Epithelial cell of esophagus (primary cell): ENCODE measurements at regions not wholly inside any gene's neighbourhood (a gene's known extent, or its start where the extent isn't known, plus 50 kb on each side); places are given as distances from the start of the nearest gene placed in this dataset.

Experiments
- DNase-seq: peaks from one replicate; pipeline ENCODE4 v3.0.0; 2010; ENCODE audit warnings: low read depth
- H3K4me3 ChIP-seq: 2 replicates; pipeline ENCODE4 v1.5.1; 2011; ENCODE audit warnings: mild to moderate bottlenecking, low read length, control low read depth
- CTCF ChIP-seq: IDR thresholded peaks from 2 replicates; pipeline ENCODE4 v1.5.1; 2011; ENCODE audit warnings: low read depth, mild to moderate bottlenecking, low read length, control low read depth, inconsistent platforms; ENCODE audit not compliant: insufficient read depth; ENCODE audit errors: missing control alignments

DNA sequence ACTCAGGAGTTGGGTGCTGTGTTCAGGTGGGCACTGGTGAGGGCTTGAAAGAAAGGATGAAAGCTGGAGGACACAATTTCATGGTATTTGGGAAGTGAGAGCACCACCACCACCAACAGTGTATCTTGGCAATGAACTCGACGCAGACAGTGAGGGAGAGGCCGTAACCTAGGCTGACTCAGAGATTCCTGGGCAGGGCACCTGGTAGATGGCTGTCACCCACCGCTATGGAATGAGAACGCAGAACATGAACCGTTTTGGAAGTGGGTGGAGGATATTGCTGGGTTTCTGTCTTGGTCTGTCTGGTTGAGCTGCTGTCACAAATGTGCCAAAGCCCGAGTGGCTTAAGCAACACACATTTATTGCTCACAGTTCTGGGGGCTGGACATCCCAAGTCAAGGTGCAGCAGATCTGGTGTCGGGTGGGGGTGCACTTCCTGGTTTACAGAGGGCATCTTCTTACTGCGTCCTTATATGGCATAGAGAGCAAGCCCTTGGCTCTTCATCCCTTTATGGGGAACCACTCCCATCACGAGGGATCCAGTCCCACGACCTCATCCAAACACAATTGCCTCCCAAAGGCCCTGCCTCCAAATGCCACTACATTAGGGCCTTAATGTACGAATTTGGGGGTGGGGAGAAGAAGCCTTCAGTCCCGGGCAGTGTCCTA, 246.3 kb downstream of the SIPA1L2 start:
- no peak for DNase-seq
- no peak overlapping the region for H3K4me3 ChIP-seq
- TF ChIP-seq CTCF = no peak

DNA sequence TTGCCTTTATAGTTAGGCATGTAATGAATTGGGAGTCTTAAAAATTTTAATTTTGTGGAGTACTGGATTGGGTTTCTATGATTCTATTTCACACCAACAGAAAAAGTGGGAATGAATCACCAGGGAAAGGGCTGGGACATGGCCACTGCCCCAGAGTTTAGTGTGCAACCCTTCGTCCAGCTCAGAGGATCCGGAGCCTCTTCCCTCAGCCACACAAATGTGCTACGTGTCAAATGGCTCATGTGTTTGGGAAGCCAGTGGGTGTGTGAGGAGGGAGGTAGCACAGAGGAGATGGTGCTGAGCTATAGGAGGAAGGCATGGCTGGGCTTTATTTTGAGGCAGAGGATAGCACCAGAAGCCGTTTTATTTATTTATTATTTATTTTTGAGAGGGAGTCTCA, 247.3 kb downstream of the SIPA1L2 start:
- H3K4me3 ChIP-seq = no peak overlapping the region
- DNase-seq = no peak
- no peak for TF ChIP-seq CTCF

DNA sequence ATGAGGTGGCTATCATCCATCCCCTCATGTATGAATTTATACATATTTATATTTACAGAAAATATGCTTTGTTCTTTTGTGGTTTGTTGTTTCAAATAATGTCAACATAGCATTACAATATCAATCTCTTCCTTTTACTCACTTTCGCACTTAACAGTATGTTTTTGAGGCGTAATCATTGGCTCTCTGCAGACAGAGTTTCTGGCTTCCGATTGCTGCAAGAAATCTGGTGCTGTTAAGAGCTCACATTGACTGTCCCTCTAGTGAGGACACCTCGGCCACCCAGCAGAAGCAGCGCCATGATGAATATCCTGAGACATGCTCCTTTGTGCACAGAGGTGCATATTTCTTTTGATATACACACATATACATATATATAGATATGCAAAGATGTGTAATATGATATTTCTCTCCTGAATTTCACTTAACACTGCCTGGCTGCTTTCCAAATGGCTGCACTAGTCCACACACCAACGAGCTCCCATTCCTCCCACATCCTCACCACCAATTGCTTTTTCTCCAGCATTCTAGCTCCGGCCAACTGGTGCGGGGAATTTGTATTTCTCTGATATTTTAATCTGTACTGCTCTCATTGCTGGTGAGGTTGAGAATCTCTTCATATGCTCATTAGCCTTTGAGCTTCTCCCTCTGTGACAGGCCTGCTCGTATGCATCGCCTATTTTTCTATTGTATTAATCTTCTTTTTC, 248.4 kb downstream of the SIPA1L2 start:
- no peak for DNase-seq
- H3K4me3 ChIP-seq = no peak overlapping the region
- no peak for TF ChIP-seq CTCF

- H3K4me3 ChIP-seq = no peak overlapping the region
- TF ChIP-seq CTCF = no peak
- no peak for DNase-seq
These were observed 249.3 kb downstream of the SIPA1L2 start for GRCh38 chr1:232380596-232380995.

DNA sequence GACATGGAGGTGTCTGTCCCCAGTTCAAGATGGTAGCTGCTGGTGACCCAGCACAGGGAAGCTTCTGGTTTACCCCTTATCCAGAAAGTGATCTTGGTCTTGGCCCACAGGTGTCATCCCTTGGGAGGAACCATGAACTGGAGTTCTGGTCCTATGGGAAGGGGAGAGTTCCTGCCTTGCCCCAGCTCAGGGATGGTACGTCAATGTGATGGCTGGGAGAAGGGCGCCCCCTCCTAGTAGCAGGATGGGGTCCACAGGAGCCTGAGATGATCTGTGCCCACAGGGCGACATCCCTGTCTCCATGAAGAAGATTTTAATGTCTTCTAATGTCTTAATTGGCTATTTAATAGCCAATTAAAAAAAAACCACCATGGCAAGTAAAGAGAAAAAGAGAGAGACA, 249.8 kb downstream of the SIPA1L2 start:
- no peak overlapping the region for H3K4me3 ChIP-seq
- DNase-seq = no peak
- no peak for TF ChIP-seq CTCF

DNA sequence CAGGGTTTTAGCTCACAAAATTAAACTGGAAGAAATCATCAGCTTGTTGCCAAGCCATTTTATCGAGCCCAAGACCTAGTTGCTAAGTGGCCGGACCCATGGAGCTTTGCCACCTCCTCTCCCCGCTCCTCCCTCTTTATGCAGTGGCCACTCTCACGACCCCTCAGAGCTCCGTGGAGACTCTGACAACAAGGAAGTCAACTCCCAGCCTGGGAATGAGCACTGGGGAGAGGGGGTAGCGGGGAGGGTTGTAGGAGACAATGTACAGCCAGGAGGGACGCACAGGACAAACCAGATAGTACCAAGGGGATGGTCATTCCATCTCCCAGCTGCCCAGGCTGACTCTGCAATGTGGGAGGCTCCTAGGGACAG, 250.9 kb downstream of the SIPA1L2 start:
- no peak overlapping the region for H3K4me3 ChIP-seq
- no peak for TF ChIP-seq CTCF
- DNase-seq = no peak

DNA sequence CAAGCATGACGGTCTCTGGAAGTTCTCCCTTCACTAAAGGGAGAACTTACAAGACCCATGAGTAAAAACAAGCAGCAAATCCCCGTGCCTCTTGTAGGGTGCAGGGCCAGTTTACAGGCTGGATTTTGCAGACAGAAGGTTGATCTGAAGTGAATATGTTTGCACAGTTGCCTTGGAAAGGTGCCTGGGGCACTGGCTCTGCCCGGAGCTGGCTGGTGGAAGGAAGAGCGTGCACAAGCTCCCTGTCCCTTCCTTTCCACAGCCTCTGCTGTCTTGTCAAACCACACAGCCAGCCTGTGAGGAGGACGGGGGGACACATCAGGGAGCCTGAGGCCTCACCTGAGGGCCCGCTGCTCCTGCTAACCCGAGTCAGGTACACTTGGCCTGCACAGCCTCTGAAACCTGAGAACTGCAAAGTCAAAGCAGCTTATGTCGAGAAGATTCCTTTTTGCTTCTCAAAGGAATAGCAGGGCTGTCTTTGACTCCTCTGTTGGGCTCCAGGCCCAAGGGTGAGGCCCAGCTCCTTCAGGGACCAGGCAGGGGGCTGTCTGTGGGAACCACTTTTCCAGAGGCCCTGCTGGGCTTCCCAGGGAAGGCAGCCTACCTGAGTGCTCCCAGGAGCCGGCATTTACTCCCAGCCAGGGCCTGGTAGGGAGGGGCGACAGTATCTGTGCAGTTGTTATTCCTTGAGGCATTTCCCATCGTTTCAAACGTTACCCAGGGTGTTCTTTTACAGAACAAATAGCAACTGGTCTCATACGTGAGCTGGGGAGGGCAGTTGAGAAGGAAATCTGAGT, 251.5 kb downstream of the SIPA1L2 start:
- peak; percentile 3 for TF ChIP-seq CTCF
- DNase-seq = no peak

More for the DNA sequence above, 251.5 kb downstream of the SIPA1L2 start:
- no peak overlapping the region for H3K4me3 ChIP-seq
